TTC549 (cell line): ENCODE measurements at regions not wholly inside any gene's neighbourhood (a gene's known extent, or its start where the extent isn't known, plus 50 kb on each side); places are given as distances from the start of the nearest gene placed in this dataset.

Experiments
- FAIRE-seq: peaks from 2 replicates; lab custom pipeline; 2012; peaks lifted over from hg19 to GRCh38; lab: Jason Lieb, UNC

- FAIRE-seq = no peak
Measured at GRCh38 chr3:103657756-103658155, 1222.9 kb downstream of the ZPLD1 start.

GRCh38 chr3:103660810-103661209 is 1226.0 kb downstream of the ZPLD1 start:
- FAIRE-seq = no peak

- no peak for FAIRE-seq
Measured at GRCh38 chr3:103662591-103662990, 1227.8 kb downstream of the ZPLD1 start.

GRCh38 chr3:103672346-103672745 is 1237.5 kb downstream of the ZPLD1 start:
- no peak for FAIRE-seq

- no peak for FAIRE-seq
Measured at GRCh38 chr3:103684904-103685303, 1250.1 kb downstream of the ZPLD1 start.

- no peak for FAIRE-seq
Measured at GRCh38 chr3:103685939-103686338, 1251.1 kb downstream of the ZPLD1 start.

GRCh38 chr3:103690536-103690935 is 1255.7 kb downstream of the ZPLD1 start:
- FAIRE-seq = no peak

- FAIRE-seq = no peak
Measured at GRCh38 chr3:103693831-103694230, 1259.0 kb downstream of the ZPLD1 start.

- no peak for FAIRE-seq
Measured at GRCh38 chr3:103698646-103699045, 1263.8 kb downstream of the ZPLD1 start.

- FAIRE-seq = no peak
Measured at GRCh38 chr3:103699228-103699627, 1264.4 kb downstream of the ZPLD1 start.

- FAIRE-seq = no peak
Measured at GRCh38 chr3:103705641-103706040, 1270.8 kb downstream of the ZPLD1 start.

- FAIRE-seq = no peak
Measured at GRCh38 chr3:103706671-103707070, 1271.9 kb downstream of the ZPLD1 start.

- FAIRE-seq = no peak
Measured at GRCh38 chr3:103711670-103712069, 1276.9 kb downstream of the ZPLD1 start.

- FAIRE-seq = no peak
Measured at GRCh38 chr3:103712320-103713008, 1277.6 kb downstream of the ZPLD1 start.

- no peak for FAIRE-seq
Measured at GRCh38 chr3:103729547-103729946, 1294.7 kb downstream of the ZPLD1 start.

- FAIRE-seq = no peak
Measured at GRCh38 chr3:103730744-103731143, 1295.9 kb downstream of the ZPLD1 start.

- no peak for FAIRE-seq
Measured at GRCh38 chr3:103752986-103753385, 1318.2 kb downstream of the ZPLD1 start.

GRCh38 chr3:103767635-103768034 is 1332.8 kb downstream of the ZPLD1 start:
- FAIRE-seq = no peak

- FAIRE-seq = no peak
Measured at GRCh38 chr3:103785017-103785416, 1350.2 kb downstream of the ZPLD1 start.

- FAIRE-seq = no peak
Measured at GRCh38 chr3:103785537-103785936, 1350.7 kb downstream of the ZPLD1 start.

GRCh38 chr3:103786296-103786695 is 1351.5 kb downstream of the ZPLD1 start:
- FAIRE-seq = no peak

- no peak for FAIRE-seq
Measured at GRCh38 chr3:103787164-103787871, 1352.5 kb downstream of the ZPLD1 start.

GRCh38 chr3:103787879-103788278 is 1353.1 kb downstream of the ZPLD1 start:
- FAIRE-seq = no peak
